GM19238 (cell line): ENCODE measurements at regions not wholly inside any gene's neighbourhood (a gene's known extent, or its start where the extent isn't known, plus 50 kb on each side); places are given as distances from the start of the nearest gene placed in this dataset.

Experiments used
- DNase-seq: peaks from one replicate; pipeline ENCODE4 v3.0.0; 2011; ENCODE audit warnings: low spot score; ENCODE audit not compliant: insufficient read length

- no peak for DNase-seq
Measured at GRCh38 chr2:15701341-15701907, 109.8 kb downstream of the DDX1 start.

- DNase-seq = no peak
Measured at GRCh38 chr2:15701991-15702390, 110.3 kb downstream of the DDX1 start.

- no peak for DNase-seq
Measured at GRCh38 chr2:15702452-15702851, 110.8 kb downstream of the DDX1 start.

GRCh38 chr2:15703365-15703869 is 111.7 kb downstream of the DDX1 start:
- DNase-seq = no peak

GRCh38 chr2:15704086-15704787 is 112.6 kb downstream of the DDX1 start:
- no peak for DNase-seq

- no peak for DNase-seq
Measured at GRCh38 chr2:15704788-15705115, 113.1 kb downstream of the DDX1 start.

- no peak for DNase-seq
Measured at GRCh38 chr2:15705310-15705709, 113.6 kb downstream of the DDX1 start.

GRCh38 chr2:15705839-15706386 is 114.2 kb downstream of the DDX1 start:
- no peak for DNase-seq

- no peak for DNase-seq
Measured at GRCh38 chr2:15706424-15706823, 114.8 kb downstream of the DDX1 start.

- DNase-seq = no peak
Measured at GRCh38 chr2:15706986-15707632, 115.4 kb downstream of the DDX1 start.

- no peak for DNase-seq
Measured at GRCh38 chr2:15708161-15708560, 116.5 kb downstream of the DDX1 start.

- DNase-seq = no peak
Measured at GRCh38 chr2:15708865-15709820, 117.5 kb downstream of the DDX1 start.

- DNase-seq = no peak
Measured at GRCh38 chr2:15711126-15711860, 119.6 kb downstream of the DDX1 start.

- DNase-seq = no peak
Measured at GRCh38 chr2:15712551-15713342, 121.1 kb downstream of the DDX1 start.

- no peak for DNase-seq
Measured at GRCh38 chr2:15713475-15713874, 121.8 kb downstream of the DDX1 start.

GRCh38 chr2:15714002-15714401 is 122.3 kb downstream of the DDX1 start:
- no peak for DNase-seq

- DNase-seq = no peak
Measured at GRCh38 chr2:15714609-15715008, 122.9 kb downstream of the DDX1 start.

- DNase-seq = no peak
Measured at GRCh38 chr2:15715596-15715995, 123.9 kb downstream of the DDX1 start.

GRCh38 chr2:15718103-15718943 is 126.7 kb downstream of the DDX1 start:
- DNase-seq = no peak
